DMS153 treated with DMSO at 0.1 percent for 48 hours (cell line): ENCODE measurements at regions not wholly inside any gene's neighbourhood (a gene's known extent, or its start where the extent isn't known, plus 50 kb on each side); places are given as distances from the start of the nearest gene placed in this dataset.

Experiments used
- DNase-seq: peaks from one replicate; lab custom pipeline; 2025; ENCODE audit not compliant: unreplicated experiment; lab: John Stamatoyannopoulos, UW

- DNase-seq = no peak
These were observed 320.3 kb upstream of the EDNRB start for GRCh38 chr13:78238911-78239310.

GRCh38 chr13:78228940-78229339 is 310.3 kb upstream of the EDNRB start:
- DNase-seq = no peak

GRCh38 chr13:78228211-78228610 is 309.6 kb upstream of the EDNRB start:
- DNase-seq = no peak

- DNase-seq = no peak
These were observed 309.1 kb upstream of the EDNRB start for GRCh38 chr13:78227709-78228108.

- no peak for DNase-seq
These were observed 297.0 kb upstream of the EDNRB start for GRCh38 chr13:78215458-78216108.

GRCh38 chr13:78201411-78201810 is 282.8 kb upstream of the EDNRB start:
- DNase-seq = no peak

GRCh38 chr13:78198821-78199220 is 280.2 kb upstream of the EDNRB start:
- no peak for DNase-seq

- DNase-seq = peak; percentile 15
These were observed 279.8 kb upstream of the EDNRB start for GRCh38 chr13:78198419-78198818.

- DNase-seq = no peak
These were observed 278.6 kb upstream of the EDNRB start for GRCh38 chr13:78197231-78197630.

- DNase-seq = no peak
These were observed 276.4 kb upstream of the EDNRB start for GRCh38 chr13:78194904-78195639.

- DNase-seq = no peak
These were observed 275.2 kb upstream of the EDNRB start for GRCh38 chr13:78193846-78194245.

- no peak for DNase-seq
These were observed 274.1 kb upstream of the EDNRB start for GRCh38 chr13:78192716-78193115.

- no peak for DNase-seq
These were observed 271.7 kb upstream of the EDNRB start for GRCh38 chr13:78190296-78190695.

- DNase-seq = no peak
These were observed 269.1 kb upstream of the EDNRB start for GRCh38 chr13:78187781-78188180.

- no peak for DNase-seq
These were observed 267.1 kb upstream of the EDNRB start for GRCh38 chr13:78185700-78186099.

GRCh38 chr13:78183732-78184131 is 265.1 kb upstream of the EDNRB start:
- no peak for DNase-seq

GRCh38 chr13:78182813-78183212 is 264.2 kb upstream of the EDNRB start:
- no peak for DNase-seq

- DNase-seq = no peak
These were observed 258.7 kb upstream of the EDNRB start for GRCh38 chr13:78177306-78177705.

- no peak for DNase-seq
These were observed 258.2 kb upstream of the EDNRB start for GRCh38 chr13:78176880-78177279.

- no peak for DNase-seq
These were observed 250.8 kb upstream of the EDNRB start for GRCh38 chr13:78169386-78169785.

- no peak for DNase-seq
These were observed 250.3 kb upstream of the EDNRB start for GRCh38 chr13:78168981-78169380.

GRCh38 chr13:78161266-78161665 is 242.6 kb upstream of the EDNRB start:
- DNase-seq = no peak

GRCh38 chr13:78160793-78161192 is 242.2 kb upstream of the EDNRB start:
- no peak for DNase-seq
